ENCODE measurements at regions not wholly inside any gene's neighbourhood (a gene's known extent, or its start where the extent isn't known, plus 50 kb on each side); places are given as distances from the start of the nearest gene placed in this dataset.
"Not testable (repeated sequence)": the region's sequence is repeated elsewhere in the genome, so short reads cannot be mapped to it uniquely, and the experiment has no call there.

GRCh38 chr15:26223720-26224119, 360.6 kb upstream of the ATP10A start:
- no peak for DNase-seq (ENCODE audit: low read depth)
- TF ChIP-seq CTCF (conservative IDR thresholded peaks at IDR 0.05; ENCODE audit: low read depth, low read length): no peak
- no peak overlapping the region for H3K4me3 ChIP-seq (ENCODE audit: low read length)

GRCh38 chr15:26222781-26223180, 359.7 kb upstream of the ATP10A start:
- no peak for DNase-seq (ENCODE audit: low read depth)
- H3K4me3 ChIP-seq (ENCODE audit: low read length): no peak overlapping the region
- no peak for TF ChIP-seq CTCF (conservative IDR thresholded peaks at IDR 0.05; ENCODE audit: low read depth, low read length)

- not testable (repeated sequence) for DNase-seq (ENCODE audit: low read depth)
These were observed 353.9 kb upstream of the ATP10A start for GRCh38 chr15:26217043-26217442.

GRCh38 chr15:26214290-26214689, 351.2 kb upstream of the ATP10A start:
- no peak for DNase-seq (ENCODE audit: low read depth)
- H3K4me3 ChIP-seq (ENCODE audit: low read length): no peak overlapping the region
- TF ChIP-seq CTCF (conservative IDR thresholded peaks at IDR 0.05; ENCODE audit: low read depth, low read length): no peak

More at GRCh38 chr15:26217043-26217442, 353.9 kb upstream of the ATP10A start:
- not testable (repeated sequence) for H3K4me3 ChIP-seq (ENCODE audit: low read length)

- no peak for TF ChIP-seq CTCF (conservative IDR thresholded peaks at IDR 0.05; ENCODE audit: low read depth, low read length)
- DNase-seq (ENCODE audit: low read depth): no peak
- H3K4me3 ChIP-seq (ENCODE audit: low read length): no peak overlapping the region
These were observed 350.3 kb upstream of the ATP10A start for GRCh38 chr15:26213427-26213826.

- TF ChIP-seq CTCF (conservative IDR thresholded peaks at IDR 0.05; ENCODE audit: low read depth, low read length): no peak
- H3K4me3 ChIP-seq (ENCODE audit: low read length): no peak overlapping the region
- DNase-seq (ENCODE audit: low read depth): no peak
These were observed 349.0 kb upstream of the ATP10A start for GRCh38 chr15:26212109-26212508.

GRCh38 chr15:26210980-26211379, 347.9 kb upstream of the ATP10A start:
- TF ChIP-seq CTCF (conservative IDR thresholded peaks at IDR 0.05; ENCODE audit: low read depth, low read length): no peak
- no peak overlapping the region for H3K4me3 ChIP-seq (ENCODE audit: low read length)
- DNase-seq (ENCODE audit: low read depth): no peak

All from retinal pigment epithelial cell (primary cell).